Body of pancreas (tissue), 4 donors: ENCODE measurements at regions not wholly inside any gene's neighbourhood (a gene's known extent, or its start where the extent isn't known, plus 50 kb on each side); places are given as distances from the start of the nearest gene placed in this dataset.

Experiments
- ATAC-seq: fragments of 150-250 bp; one replicate; pipeline ENCODE4 v1.9.1; 2016
- DNase-seq, 4 donors: peaks; one replicate each; pipeline ENCODE4 v3.0.0-alpha.2; 2019
- H3K27ac ChIP-seq, 4 donors: fragments of 200-600 bp; sonication (generic); 1 replicate in 3 of 4; 2 replicates in 1 of 4; pipeline versions ENCODE4 v1.5.1 to v1.6.1; 2016 to 2019; ENCODE audit warnings: mild to moderate bottlenecking in 1 of 4, mixed read lengths in 1 of 4, moderate library complexity in 1 of 4
- H3K27me3 ChIP-seq, 2 donors: fragments of 200-600 bp; sonication (generic); one replicate each; pipeline ENCODE4 v1.6.0; 2016; ENCODE audit warnings: mild to moderate bottlenecking in 1 of 2
- H3K36me3 ChIP-seq, 2 donors: fragments of 200-600 bp; sonication (generic); replicated peaks in 1 of 2; 2 replicates each; pipeline ENCODE4 v1.5.1; 2016; ENCODE audit warnings: low read depth in 2 of 2; ENCODE audit not compliant: insufficient read depth in 1 of 2
- H3K4me1 ChIP-seq: fragments of 200-600 bp; sonication (generic); one replicate; pipeline ENCODE4 v1.6.0; 2016
- H3K4me3 ChIP-seq, 2 donors: fragments of 200-600 bp; sonication (generic); 1 replicate in 1 of 2; 2 replicates in 1 of 2; pipeline ENCODE4 v1.5.1; 2016 to 2019
- H3K9me3 ChIP-seq, 3 donors: fragments of 200-600 bp; sonication (generic); 1 replicate in 2 of 3; 2 replicates in 1 of 3; pipeline ENCODE4 v1.5.1; 2016
- CTCF ChIP-seq, 7 experiments: fragments of 450-650 bp in 4 of 7; fragments of 200-600 bp in 3 of 7; sonication (generic) in 3 of 7; IDR thresholded peaks; one replicate each; pipeline ENCODE4 v1.5.1; 2016 to 2019; ENCODE audit warnings: antibody characterized with exemption in 7 of 7
- POLR2A ChIP-seq, 3 donors: fragments of 450-650 bp; IDR thresholded peaks; one replicate each; pipeline ENCODE4 v1.6.1; 2016; ENCODE audit warnings: antibody characterized with exemption in 3 of 3, mild to moderate bottlenecking in 2 of 3
- WGBS, 2 donors: methylation state at CpG; one replicate each; pipeline ENCODE4 v1.1.5; 2017; 5-methylcytosine and 5-hydroxymethylcytosine counted together
- intact Hi-C: fragments of 100-400 bp; cut with DNase I; formaldehyde crosslinking; loops from one replicate; pipeline ENCODE4 v1.15.1; 2023

DNA sequence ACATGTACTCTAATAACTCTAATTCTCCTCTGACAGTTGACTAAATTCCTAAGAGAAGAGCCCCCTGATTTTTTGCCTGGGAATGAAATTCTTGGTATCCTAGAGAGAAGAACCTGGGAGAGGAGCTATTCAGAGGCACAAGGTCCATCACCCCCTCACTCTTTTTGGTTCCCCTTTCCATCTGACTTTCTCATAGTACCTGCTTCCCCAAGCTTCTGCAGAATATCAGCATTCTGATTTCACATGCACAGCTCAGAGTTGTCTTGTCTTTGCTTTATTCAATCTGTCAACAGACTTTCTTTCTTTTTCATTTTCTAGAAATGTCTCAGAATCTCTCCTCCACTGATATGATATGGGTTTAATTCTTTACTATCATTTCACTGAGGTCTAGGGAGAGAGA lies 141.5 kb upstream of the FBXL17 start:
- H3K9me3 ChIP-seq, result no peaks in the 10 kb centered on the region
- DNase-seq, result no peak
- H3K36me3 ChIP-seq, result no peaks in the 10 kb centered on the region
- H3K4me1 ChIP-seq, result no peaks in the 10 kb centered on the region
- ATAC-seq, result no peak
- TF ChIP-seq POLR2A (IDR thresholded peaks at IDR 0.05) (no peak), CTCF (IDR thresholded peaks at IDR 0.05) (no peak)
- intact Hi-C loops, result no loop called here
- no peaks in the 10 kb centered on the region for H3K27me3 ChIP-seq
- no peak overlapping the region for H3K27ac ChIP-seq
- no peak overlapping the region for H3K4me3 ChIP-seq

DNA sequence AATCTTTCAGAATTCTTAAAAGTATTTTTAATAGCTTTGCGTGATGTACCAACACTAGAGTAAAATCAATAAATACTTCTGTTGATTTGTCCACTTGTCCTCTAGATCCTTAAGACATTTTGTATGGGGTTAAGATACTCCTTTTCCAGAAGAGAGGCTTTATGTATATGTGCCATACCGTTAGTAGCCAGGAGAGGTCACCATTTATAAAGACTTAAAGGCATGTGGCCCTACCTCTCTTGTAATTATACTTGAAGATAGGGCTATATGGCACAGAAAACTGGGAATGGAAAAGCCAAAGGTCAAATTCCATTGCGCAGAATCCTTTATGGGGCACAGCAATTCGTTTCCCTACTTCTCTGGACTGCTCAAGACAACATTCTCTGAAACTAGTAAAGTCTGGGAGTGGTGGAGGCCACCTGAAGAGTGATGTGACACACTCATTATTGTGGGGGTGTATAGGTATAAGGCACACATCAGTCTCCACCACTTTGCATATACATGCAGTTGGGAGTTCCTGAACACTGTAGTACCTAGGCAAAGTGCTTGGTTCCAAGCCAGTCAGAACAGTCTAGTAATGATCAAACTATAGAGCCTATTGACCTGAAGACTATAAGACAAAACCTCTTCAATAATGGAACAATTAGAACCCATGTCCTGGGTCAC lies 140.1 kb upstream of the FBXL17 start:
- WGBS, 2 donors, result 9 to 18% methylated on average over 4 of the region's 4 CpGs
- TF ChIP-seq POLR2A (IDR thresholded peaks at IDR 0.05), result no peak
- peak; percentile 21 to 56 (median 48) for TF ChIP-seq CTCF (IDR thresholded peaks at IDR 0.05)

DNA sequence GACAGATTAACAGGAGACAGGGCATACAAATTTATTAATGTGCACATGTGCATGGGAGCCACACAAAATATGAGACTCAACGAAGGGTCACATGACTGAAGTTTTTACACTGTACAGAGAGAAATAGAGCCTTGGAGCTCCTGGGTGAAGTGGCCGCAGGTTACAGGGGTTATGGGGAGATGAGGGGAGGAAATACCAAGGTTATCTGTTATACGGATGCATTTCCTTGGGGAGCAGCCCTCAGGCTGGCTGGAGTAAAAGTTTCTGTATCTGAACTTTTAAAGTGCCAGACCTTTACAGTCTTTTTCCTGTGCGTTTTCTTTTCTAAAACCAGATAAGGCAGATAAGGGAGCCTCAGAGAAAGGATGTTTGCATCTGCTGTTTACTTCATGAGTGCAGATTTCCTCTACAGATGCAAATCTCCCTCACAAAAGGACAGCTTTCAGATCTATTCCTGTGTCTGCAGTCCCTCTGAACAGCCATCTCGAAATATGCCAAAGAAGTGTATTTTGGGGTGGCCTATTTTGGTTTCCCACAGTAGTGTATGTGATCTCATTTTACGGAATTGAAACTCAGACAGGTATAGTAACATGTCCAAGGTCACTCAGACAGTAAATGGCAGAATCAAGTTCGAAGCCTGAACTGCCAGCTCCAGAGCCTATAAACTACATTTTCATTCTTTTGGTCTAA lies 139.3 kb upstream of the FBXL17 start:
- TF ChIP-seq CTCF (IDR thresholded peaks at IDR 0.05) (no peak), POLR2A (IDR thresholded peaks at IDR 0.05) (no peak)
- Histone ChIP-seq H3K9me3 (no peaks in the 10 kb centered on the region), H3K4me1 (no peaks in the 10 kb centered on the region), H3K27me3 (no peaks in the 10 kb centered on the region), H3K27ac (no peak overlapping the region), H3K36me3 (no peaks in the 10 kb centered on the region), H3K4me3 (no peak overlapping the region)
- intact Hi-C loops, result no loop called here
- 13 to 15% methylated on average over 7 of the region's 7 CpGs for WGBS, 2 donors
- ATAC-seq (no peak), DNase-seq (no peak)

More for the DNA sequence above, 140.1 kb upstream of the FBXL17 start:
- H3K27ac ChIP-seq, result no peak overlapping the region
- H3K9me3 ChIP-seq, result no peaks in the 10 kb centered on the region
- no peaks in the 10 kb centered on the region for H3K27me3 ChIP-seq
- no peak overlapping the region for H3K4me3 ChIP-seq
- H3K4me1 ChIP-seq, result no peaks in the 10 kb centered on the region
- H3K36me3 ChIP-seq, result no peaks in the 10 kb centered on the region
- ATAC-seq (no peak), DNase-seq (peak in 1 of 4 donors; percentile 44)
- intact Hi-C loops, result no loop called here

GRCh38 chr5:108516785-108517184 lies 134.9 kb upstream of the FBXL17 start:
- TF ChIP-seq CTCF (IDR thresholded peaks at IDR 0.05) (no peak), POLR2A (IDR thresholded peaks at IDR 0.05) (no peak)
- intact Hi-C loops, result no loop called here
- no peak for DNase-seq

More at GRCh38 chr5:108516785-108517184, 134.9 kb upstream of the FBXL17 start:
- Histone ChIP-seq H3K27me3 (no peaks in the 10 kb centered on the region), H3K36me3 (no peaks in the 10 kb centered on the region), H3K27ac (no peak overlapping the region), H3K9me3 (no peaks in the 10 kb centered on the region), H3K4me1 (no peaks in the 10 kb centered on the region), H3K4me3 (no peak overlapping the region)
- ATAC-seq, result no peak
